Activated B cell treated with CpG ODN at 0.5 μM for 24 hours (primary cell): ENCODE measurements at regions not wholly inside any gene's neighbourhood (a gene's known extent, or its start where the extent isn't known, plus 50 kb on each side); places are given as distances from the start of the nearest gene placed in this dataset.

Experiments used
- ATAC-seq: fragments of 200-7000 bp; cut with Tn5 transposase; one replicate; pipeline ENCODE4 v1.10.0; 2021; ENCODE audit warnings: low read depth, mild to moderate bottlenecking, moderate library complexity
- CTCF ChIA-PET: fragments of 350-600 bp; sonication (Branson Sonifier 250); formaldehyde crosslinking; loops from one replicate; lab custom pipeline; 2021; ENCODE audit warnings: antibody characterized with exemption; lab: Charles Lee
- POLR2A ChIA-PET: fragments of 350-600 bp; sonication (Branson Sonifier 250); formaldehyde crosslinking; loops from one replicate; lab custom pipeline; 2021; ENCODE audit warnings: antibody characterized with exemption; lab: Charles Lee
- DNase-seq: peaks from one replicate; pipeline ENCODE4 v3.0.0; 2022
- H3K27ac Mint-ChIP-seq: one replicate; pipeline ENCODE4 v1.8.0; 2020; ENCODE audit warnings: mixed read lengths
- H3K27me3 Mint-ChIP-seq: one replicate; pipeline ENCODE4 v1.8.0; 2021; ENCODE audit warnings: mixed read lengths
- H3K36me3 Mint-ChIP-seq: one replicate; pipeline ENCODE4 v1.8.0; 2021; ENCODE audit warnings: low read depth, mixed read lengths
- H3K4me1 Mint-ChIP-seq: one replicate; pipeline ENCODE4 v1.8.0; 2021; ENCODE audit warnings: mixed read lengths
- H3K4me3 Mint-ChIP-seq: one replicate; pipeline ENCODE4 v1.8.0; 2020; ENCODE audit warnings: mild to moderate bottlenecking, mixed read lengths
- H3K9me3 Mint-ChIP-seq: one replicate; pipeline ENCODE4 v1.8.0; 2020; ENCODE audit warnings: mixed read lengths
- CTCF ChIP-seq: fragments of 200-600 bp; IDR thresholded peaks from one replicate; pipeline ENCODE4 v1.8.0; 2022; ENCODE audit warnings: antibody characterized with exemption, mild to moderate bottlenecking
- intact Hi-C: fragments of 100-400 bp; cut with micrococcal nuclease; formaldehyde crosslinking; loops from one replicate; pipeline ENCODE4 v1.15.1; 2024

- Mint-ChIP-seq H3K36me3 (no peaks in the 10 kb centered on the region), H3K4me1 (peaks cover 27% of the 10 kb centered on the region), H3K9me3 (no peaks in the 10 kb centered on the region), H3K4me3 (no peak overlapping the region), H3K27ac (no peak overlapping the region), H3K27me3 (no peaks in the 10 kb centered on the region)
- no peak for TF ChIP-seq CTCF
- DNase-seq (no peak), ATAC-seq (no peak)
- ChIA-PET CTCF (no interaction called here), POLR2A (no interaction called here)
- intact Hi-C loops: loop anchor here (5.0 to 10.0 kb wide), 3 partner anchors 42 to 725 kb away; partner anchors contain the start of genes TBC1D22A and TRMU
Measured at GRCh38 chr22:46039535-46039934, 62.6 kb upstream of the WNT7B start.

GRCh38 chr22:46040471-46041465 lies 63.8 kb upstream of the WNT7B start:
- no peak for ATAC-seq
- Mint-ChIP-seq H3K4me3 (no peak overlapping the region), H3K36me3 (no peaks in the 10 kb centered on the region), H3K27me3 (no peaks in the 10 kb centered on the region), H3K4me1 (peaks cover 28% of the 10 kb centered on the region), H3K27ac (no peak overlapping the region), H3K9me3 (no peaks in the 10 kb centered on the region)
- intact Hi-C loops: no loop called here
- ChIA-PET POLR2A (interaction anchor here (0.8 kb wide), 1 partner anchor 797 kb away, joined by 8 read pairs; no protein-coding TSS in a partner anchor), CTCF (no interaction called here)
- DNase-seq: no peak
- no peak for TF ChIP-seq CTCF

- ChIA-PET CTCF (no interaction called here), POLR2A (interaction anchor here (0.7 to 0.8 kb wide), 2 partner anchors 17 to 796 kb away, joined by 6 to 8 read pairs; no protein-coding TSS in a partner anchor)
- DNase-seq: no peak
- H3K27ac Mint-ChIP-seq: no peak overlapping the region
- H3K9me3 Mint-ChIP-seq: no peaks in the 10 kb centered on the region
- H3K27me3 Mint-ChIP-seq: no peaks in the 10 kb centered on the region
- no peak for TF ChIP-seq CTCF
- intact Hi-C loops: no loop called here
- no peak for ATAC-seq
- no peaks in the 10 kb centered on the region for H3K36me3 Mint-ChIP-seq
- no peak overlapping the region for H3K4me3 Mint-ChIP-seq
- peaks cover 30% of the 10 kb centered on the region for H3K4me1 Mint-ChIP-seq
Measured at GRCh38 chr22:46041642-46042041, 64.7 kb upstream of the WNT7B start.

- no peak overlapping the region for H3K27ac Mint-ChIP-seq
- intact Hi-C loops: no loop called here
- no peaks in the 10 kb centered on the region for H3K9me3 Mint-ChIP-seq
- no peaks in the 10 kb centered on the region for H3K27me3 Mint-ChIP-seq
- ChIA-PET POLR2A (interaction anchor here (1.1 to 3.6 kb wide), 2 partner anchors 11 to 29 kb away, joined by 3 to 34 read pairs; no protein-coding TSS in a partner anchor), CTCF (no interaction called here)
- no peaks in the 10 kb centered on the region for H3K36me3 Mint-ChIP-seq
- no peak for TF ChIP-seq CTCF
- ATAC-seq (no peak), DNase-seq (no peak)
- no peak overlapping the region for H3K4me3 Mint-ChIP-seq
- H3K4me1 Mint-ChIP-seq: peaks cover 31% of the 10 kb centered on the region
Measured at GRCh38 chr22:46042786-46043185, 65.8 kb upstream of the WNT7B start.

- Mint-ChIP-seq H3K4me3 (peak overlapping the region; percentile 86), H3K27ac (peak overlapping the region; percentile 84), H3K9me3 (no peaks in the 10 kb centered on the region), H3K27me3 (no peaks in the 10 kb centered on the region), H3K4me1 (peaks cover 36% of the 10 kb centered on the region), H3K36me3 (no peaks in the 10 kb centered on the region)
- ATAC-seq (no peak), DNase-seq (no peak)
- POLR2A ChIA-PET: interaction anchor here (3.6 kb wide), 1 partner anchor 10 kb away, joined by 34 read pairs; no protein-coding TSS in a partner anchor
- no peak for TF ChIP-seq CTCF
- CTCF ChIA-PET: interaction anchor here (1.2 kb wide), 1 partner anchor 74 kb away, joined by 4 read pairs; no protein-coding TSS in a partner anchor
- intact Hi-C loops: no loop called here
Measured at GRCh38 chr22:46043339-46043738, 66.4 kb upstream of the WNT7B start.
